ENCODE measurements at regions not wholly inside any gene's neighbourhood (a gene's known extent, or its start where the extent isn't known, plus 50 kb on each side); places are given as distances from the start of the nearest gene placed in this dataset.

GRCh38 chr6:11398451-11399326, 138.9 kb upstream of the TMEM170B start:
- Histone ChIP-seq H3K79me2 (ENCODE audit: control insufficient read depth, low read length) (no peaks in the 10 kb centered on the region), H3K4me1 (ENCODE audit: control insufficient read depth, low read length) (peaks cover 9% of the 10 kb centered on the region), H3K4me3 (ENCODE audit: low read length) (no peak overlapping the region), H3K36me3 (ENCODE audit: control insufficient read depth, low read length) (no peaks in the 10 kb centered on the region), H3K4me2 (ENCODE audit: low read length) (no peak overlapping the region), H3F3A (ENCODE audit: control insufficient read depth, insufficient read depth) (no peaks in the 10 kb centered on the region), H4K20me1 (ENCODE audit: control insufficient read depth, insufficient read depth, low read depth, low read length) (no peaks in the 10 kb centered on the region), H3K27ac (ENCODE audit: low read depth, low read length) (no peak overlapping the region), H3K9me3 (ENCODE audit: control insufficient read depth, insufficient read depth, low read length) (no peaks in the 10 kb centered on the region), H3K9me2 (replicated peaks; ENCODE audit: control insufficient read depth, low read length) (no peaks in the 10 kb centered on the region), H3K27me3 (ENCODE audit: control insufficient read depth, low read length) (no peaks in the 10 kb centered on the region)
- no peak for TF ChIP-seq CTCF (IDR thresholded peaks at IDR 0.05; ENCODE audit: low read depth, low read length, poor library complexity, severe bottlenecking)
- TF ChIP-seq EZH2phosphoT487 (IDR thresholded peaks at IDR 0.05; ENCODE audit: borderline replicate concordance, low read length) = no peak

- Histone ChIP-seq H3K4me2 (ENCODE audit: low read length) (no peak overlapping the region), H3K27me3 (ENCODE audit: control insufficient read depth, low read length) (no peaks in the 10 kb centered on the region), H3K27ac (ENCODE audit: low read depth, low read length) (no peak overlapping the region), H3K79me2 (ENCODE audit: control insufficient read depth, low read length) (no peaks in the 10 kb centered on the region), H4K20me1 (ENCODE audit: control insufficient read depth, insufficient read depth, low read depth, low read length) (no peaks in the 10 kb centered on the region), H3K4me3 (ENCODE audit: low read length) (no peak overlapping the region), H3K36me3 (ENCODE audit: control insufficient read depth, low read length) (no peaks in the 10 kb centered on the region), H3K9me3 (ENCODE audit: control insufficient read depth, insufficient read depth, low read length) (no peaks in the 10 kb centered on the region), H3K4me1 (ENCODE audit: control insufficient read depth, low read length) (peaks cover under 1% of the 10 kb centered on the region), H3K9me2 (replicated peaks; ENCODE audit: control insufficient read depth, low read length) (no peaks in the 10 kb centered on the region), H3F3A (ENCODE audit: control insufficient read depth, insufficient read depth) (no peaks in the 10 kb centered on the region)
- no peak for TF ChIP-seq EZH2phosphoT487 (IDR thresholded peaks at IDR 0.05; ENCODE audit: borderline replicate concordance, low read length)
- TF ChIP-seq CTCF (IDR thresholded peaks at IDR 0.05; ENCODE audit: low read depth, low read length, poor library complexity, severe bottlenecking) = no peak
Measured at GRCh38 chr6:11397622-11398450, 139.7 kb upstream of the TMEM170B start.

GRCh38 chr6:11396860-11397259, 140.7 kb upstream of the TMEM170B start:
- H3F3A ChIP-seq (ENCODE audit: control insufficient read depth, insufficient read depth) = no peaks in the 10 kb centered on the region
- H3K27me3 ChIP-seq (ENCODE audit: control insufficient read depth, low read length) = no peaks in the 10 kb centered on the region
- no peak for TF ChIP-seq EZH2phosphoT487 (IDR thresholded peaks at IDR 0.05; ENCODE audit: borderline replicate concordance, low read length)
- no peak for TF ChIP-seq CTCF (IDR thresholded peaks at IDR 0.05; ENCODE audit: low read depth, low read length, poor library complexity, severe bottlenecking)
- H4K20me1 ChIP-seq (ENCODE audit: control insufficient read depth, insufficient read depth, low read depth, low read length) = no peaks in the 10 kb centered on the region
- H3K9me3 ChIP-seq (ENCODE audit: control insufficient read depth, insufficient read depth, low read length) = no peaks in the 10 kb centered on the region
- H3K79me2 ChIP-seq (ENCODE audit: control insufficient read depth, low read length) = no peaks in the 10 kb centered on the region
- H3K27ac ChIP-seq (ENCODE audit: low read depth, low read length) = no peak overlapping the region
- H3K36me3 ChIP-seq (ENCODE audit: control insufficient read depth, low read length) = no peaks in the 10 kb centered on the region
- H3K9me2 ChIP-seq (replicated peaks; ENCODE audit: control insufficient read depth, low read length) = no peaks in the 10 kb centered on the region
- H3K4me3 ChIP-seq (ENCODE audit: low read length) = no peak overlapping the region
- no peak overlapping the region for H3K4me2 ChIP-seq (ENCODE audit: low read length)
- no peaks in the 10 kb centered on the region for H3K4me1 ChIP-seq (ENCODE audit: control insufficient read depth, low read length)
